Neural crest cell (in vitro differentiated cells): ENCODE measurements at regions not wholly inside any gene's neighbourhood (a gene's known extent, or its start where the extent isn't known, plus 50 kb on each side); places are given as distances from the start of the nearest gene placed in this dataset.

Experiments used
- DNase-seq: peaks from one replicate; pipeline ENCODE4 v3.0.0; 2021; ENCODE audit warnings: low read depth, mixed read lengths, low spot score
- H3K27ac Mint-ChIP-seq: one replicate; pipeline ENCODE4 v1.8.0; 2021; ENCODE audit warnings: mild to moderate bottlenecking, mixed read lengths; ENCODE audit not compliant: unreplicated experiment
- H3K27me3 Mint-ChIP-seq: 2 replicates; pipeline ENCODE4 v1.8.0; 2021; ENCODE audit warnings: low read depth, mild to moderate bottlenecking, mixed read lengths
- H3K36me3 Mint-ChIP-seq: 2 replicates; pipeline ENCODE4 v1.8.0; 2021; ENCODE audit warnings: low read depth, mild to moderate bottlenecking, mixed read lengths
- H3K4me1 Mint-ChIP-seq: 2 replicates; pipeline ENCODE4 v1.8.0; 2021; ENCODE audit warnings: mixed read lengths
- H3K4me3 Mint-ChIP-seq: one replicate; pipeline ENCODE4 v1.8.0; 2021; ENCODE audit warnings: mild to moderate bottlenecking, mixed read lengths
- H3K9me3 Mint-ChIP-seq: 2 replicates; pipeline ENCODE4 v1.8.0; 2021; ENCODE audit warnings: mixed read lengths
- CTCF ChIP-seq: fragments of 200-600 bp; sonication (generic); conservative IDR thresholded peaks from 2 replicates; pipeline ENCODE4 v1.5.0; 2021; ENCODE audit warnings: antibody characterized with exemption, mild to moderate bottlenecking

GRCh38 chr10:60728056-60728455, 50.2 kb upstream of the CDK1 start:
- no peak overlapping the region for H3K27ac Mint-ChIP-seq
- TF ChIP-seq CTCF: no peak
- H3K36me3 Mint-ChIP-seq: peaks cover 2% of the 10 kb centered on the region
- H3K4me1 Mint-ChIP-seq: peaks cover 6% of the 10 kb centered on the region
- H3K9me3 Mint-ChIP-seq: peaks cover 3% of the 10 kb centered on the region
- no peak for DNase-seq
- H3K27me3 Mint-ChIP-seq: peaks cover 41% of the 10 kb centered on the region
- H3K4me3 Mint-ChIP-seq: no peak overlapping the region

DNA sequence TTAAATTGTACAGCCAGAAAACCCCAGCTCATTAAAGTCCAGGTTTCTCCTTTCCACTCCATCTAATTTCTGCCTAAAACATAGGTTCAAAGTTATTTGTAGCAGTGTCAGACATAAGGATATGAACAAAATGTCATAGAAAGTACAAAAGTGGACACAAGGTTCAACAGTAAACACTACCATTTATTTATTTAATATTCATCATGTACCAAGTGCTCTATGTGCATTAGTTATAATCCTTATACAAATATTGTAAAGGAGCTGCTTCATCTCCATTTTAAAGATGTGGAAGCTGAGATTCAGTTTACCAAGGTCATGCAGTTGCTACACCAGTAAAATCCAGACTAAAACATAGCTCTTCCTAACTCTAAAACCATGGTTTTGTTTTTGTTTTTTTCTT, 52.0 kb upstream of the CDK1 start:
- no peak for DNase-seq
- no peak overlapping the region for H3K4me3 Mint-ChIP-seq
- peaks cover 3% of the 10 kb centered on the region for H3K9me3 Mint-ChIP-seq
- no peak for TF ChIP-seq CTCF
- peaks cover 2% of the 10 kb centered on the region for H3K36me3 Mint-ChIP-seq
- H3K4me1 Mint-ChIP-seq: no peaks in the 10 kb centered on the region
- H3K27me3 Mint-ChIP-seq: peaks cover 25% of the 10 kb centered on the region
- no peak overlapping the region for H3K27ac Mint-ChIP-seq

GRCh38 chr10:60722623-60723022, 55.7 kb upstream of the CDK1 start:
- TF ChIP-seq CTCF: no peak
- Mint-ChIP-seq H3K27ac (no peak overlapping the region), H3K9me3 (peaks cover 3% of the 10 kb centered on the region), H3K4me1 (no peaks in the 10 kb centered on the region), H3K27me3 (no peaks in the 10 kb centered on the region), H3K4me3 (no peak overlapping the region), H3K36me3 (peaks cover 2% of the 10 kb centered on the region)
- DNase-seq: no peak

DNA sequence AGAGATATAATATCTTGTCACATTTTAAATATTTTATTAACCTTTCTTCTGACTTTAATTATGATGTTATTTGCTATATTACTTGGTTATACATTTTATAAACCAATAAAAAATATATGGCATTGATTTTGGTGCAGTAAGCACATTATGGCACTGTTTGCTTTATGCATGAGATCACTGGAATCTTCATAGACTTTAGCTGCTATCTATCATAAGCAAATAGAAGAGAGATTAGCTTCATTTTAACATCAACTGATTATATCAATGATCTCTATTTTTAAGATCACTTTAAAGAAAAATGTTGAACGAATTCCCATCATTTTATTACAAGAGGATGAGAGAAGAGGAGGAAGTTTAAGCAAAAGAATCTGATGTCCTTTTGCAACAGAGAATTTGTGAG, 58.6 kb upstream of the CDK1 start:
- Mint-ChIP-seq H3K4me1 (no peaks in the 10 kb centered on the region), H3K4me3 (no peak overlapping the region), H3K27me3 (no peaks in the 10 kb centered on the region), H3K27ac (no peak overlapping the region), H3K9me3 (peaks cover 3% of the 10 kb centered on the region), H3K36me3 (peaks cover 2% of the 10 kb centered on the region)
- TF ChIP-seq CTCF: no peak
- no peak for DNase-seq

DNA sequence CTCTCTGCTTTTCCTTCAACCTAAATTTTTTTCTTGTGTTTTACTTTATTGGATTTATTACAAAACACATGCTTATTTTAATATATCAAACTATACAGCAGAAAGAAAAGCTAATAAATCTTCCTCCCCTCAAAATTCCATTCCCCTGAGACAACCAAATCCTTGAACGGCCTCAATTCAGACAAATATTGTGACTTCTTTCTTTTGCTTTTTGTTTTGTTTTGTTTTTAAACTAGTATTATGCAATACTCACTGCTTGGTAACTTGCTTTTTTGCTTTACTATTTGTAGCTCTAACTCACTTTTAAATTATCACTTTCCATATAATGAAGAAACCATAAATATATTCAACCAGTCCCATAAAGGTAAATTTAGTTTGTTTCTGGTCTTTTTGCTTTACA, 59.4 kb upstream of the CDK1 start:
- H3K27me3 Mint-ChIP-seq: no peaks in the 10 kb centered on the region
- no peaks in the 10 kb centered on the region for H3K9me3 Mint-ChIP-seq
- H3K36me3 Mint-ChIP-seq: no peaks in the 10 kb centered on the region
- no peak for TF ChIP-seq CTCF
- H3K4me3 Mint-ChIP-seq: no peak overlapping the region
- no peak overlapping the region for H3K27ac Mint-ChIP-seq
- no peak for DNase-seq
- H3K4me1 Mint-ChIP-seq: no peaks in the 10 kb centered on the region

GRCh38 chr10:60717852-60718251, 60.4 kb upstream of the CDK1 start:
- Mint-ChIP-seq H3K9me3 (no peaks in the 10 kb centered on the region), H3K27me3 (no peaks in the 10 kb centered on the region), H3K27ac (no peak overlapping the region), H3K36me3 (no peaks in the 10 kb centered on the region), H3K4me1 (no peaks in the 10 kb centered on the region), H3K4me3 (no peak overlapping the region)
- no peak for DNase-seq
- TF ChIP-seq CTCF: no peak
